ENCODE measurements at regions not wholly inside any gene's neighbourhood (a gene's known extent, or its start where the extent isn't known, plus 50 kb on each side); places are given as distances from the start of the nearest gene placed in this dataset.

DNA sequence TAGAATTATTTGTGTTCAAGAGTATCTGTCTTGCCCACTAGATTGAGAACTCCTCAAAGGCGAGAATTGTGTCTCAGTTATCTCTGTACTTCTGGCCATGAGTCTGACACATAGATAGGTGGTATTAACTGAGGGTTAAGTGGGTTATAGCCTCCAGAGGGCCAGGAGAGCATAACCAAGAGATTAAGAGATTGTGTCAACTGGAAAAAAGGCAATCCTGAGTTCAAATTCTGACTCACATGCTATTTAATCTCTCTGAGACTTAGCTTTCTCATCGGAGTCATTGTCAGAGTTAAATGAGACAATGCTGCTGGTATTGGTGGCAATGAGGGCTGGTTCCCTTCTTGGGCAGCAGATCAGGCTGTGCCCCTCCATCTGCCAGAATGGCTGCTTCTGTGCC lies 330.9 kb downstream of the TNS1 start:
- TF ChIP-seq, protein P1, sequence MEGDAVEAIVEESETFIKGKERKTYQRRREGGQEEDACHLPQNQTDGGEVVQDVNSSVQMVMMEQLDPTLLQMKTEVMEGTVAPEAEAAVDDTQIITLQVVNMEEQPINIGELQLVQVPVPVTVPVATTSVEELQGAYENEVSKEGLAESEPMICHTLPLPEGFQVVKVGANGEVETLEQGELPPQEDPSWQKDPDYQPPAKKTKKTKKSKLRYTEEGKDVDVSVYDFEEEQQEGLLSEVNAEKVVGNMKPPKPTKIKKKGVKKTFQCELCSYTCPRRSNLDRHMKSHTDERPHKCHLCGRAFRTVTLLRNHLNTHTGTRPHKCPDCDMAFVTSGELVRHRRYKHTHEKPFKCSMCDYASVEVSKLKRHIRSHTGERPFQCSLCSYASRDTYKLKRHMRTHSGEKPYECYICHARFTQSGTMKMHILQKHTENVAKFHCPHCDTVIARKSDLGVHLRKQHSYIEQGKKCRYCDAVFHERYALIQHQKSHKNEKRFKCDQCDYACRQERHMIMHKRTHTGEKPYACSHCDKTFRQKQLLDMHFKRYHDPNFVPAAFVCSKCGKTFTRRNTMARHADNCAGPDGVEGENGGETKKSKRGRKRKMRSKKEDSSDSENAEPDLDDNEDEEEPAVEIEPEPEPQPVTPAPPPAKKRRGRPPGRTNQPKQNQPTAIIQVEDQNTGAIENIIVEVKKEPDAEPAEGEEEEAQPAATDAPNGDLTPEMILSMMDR (conservative IDR thresholded peaks at IDR 0.05; ENCODE audit: low read depth, low read length): no peak

DNA sequence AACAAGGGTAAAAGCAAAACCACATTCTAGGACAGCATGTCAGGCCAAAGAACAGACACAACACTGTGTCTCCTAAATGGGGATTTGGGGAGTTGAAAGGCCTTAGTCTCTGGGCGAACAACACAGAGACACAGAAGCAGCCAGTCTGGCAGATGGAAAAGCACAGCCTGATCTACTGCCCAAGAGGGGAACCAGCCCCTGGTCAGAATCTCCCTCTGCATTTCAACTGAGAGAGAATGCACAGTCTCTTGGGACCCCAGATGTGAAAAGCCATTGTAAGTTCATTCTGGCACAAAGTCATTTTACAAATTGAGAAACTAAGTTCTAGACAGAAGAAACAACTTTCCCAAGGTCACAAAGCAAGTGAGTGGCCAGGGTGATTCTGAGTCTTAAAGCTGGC lies 331.7 kb downstream of the TNS1 start:
- no peak for DNase-seq (ENCODE audit: low read depth)
- H3K4me3 ChIP-seq (ENCODE audit: low read length): no peak overlapping the region
- TF ChIP-seq, protein P1 (conservative IDR thresholded peaks at IDR 0.05; ENCODE audit: low read depth, low read length): no peak

More for the DNA sequence above, 330.9 kb downstream of the TNS1 start:
- no peak for DNase-seq (ENCODE audit: low read depth)
- H3K4me3 ChIP-seq (ENCODE audit: low read length): no peak overlapping the region

DNA sequence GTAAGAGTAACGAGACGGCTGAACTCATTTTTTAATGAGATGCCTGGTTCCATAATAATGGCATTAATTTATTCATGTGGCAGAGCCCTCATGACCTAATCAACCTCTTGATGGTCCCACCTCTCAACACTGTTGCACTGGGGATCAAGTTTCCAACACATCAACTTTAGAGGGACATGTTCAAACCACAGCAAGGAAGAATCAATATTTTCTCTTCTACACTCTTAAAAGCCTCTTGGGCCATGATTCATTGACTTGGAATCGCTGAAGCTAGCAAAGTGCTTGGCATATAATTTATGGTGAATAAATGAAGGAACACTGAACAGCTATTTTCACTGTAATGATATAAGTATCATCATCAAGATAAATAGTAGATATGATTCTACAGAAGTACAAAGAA lies 333.0 kb downstream of the TNS1 start:
- TF ChIP-seq, protein P1 (conservative IDR thresholded peaks at IDR 0.05; ENCODE audit: low read depth, low read length): no peak
- no peak overlapping the region for H3K4me3 ChIP-seq (ENCODE audit: low read length)
- no peak for DNase-seq (ENCODE audit: low read depth)

DNA sequence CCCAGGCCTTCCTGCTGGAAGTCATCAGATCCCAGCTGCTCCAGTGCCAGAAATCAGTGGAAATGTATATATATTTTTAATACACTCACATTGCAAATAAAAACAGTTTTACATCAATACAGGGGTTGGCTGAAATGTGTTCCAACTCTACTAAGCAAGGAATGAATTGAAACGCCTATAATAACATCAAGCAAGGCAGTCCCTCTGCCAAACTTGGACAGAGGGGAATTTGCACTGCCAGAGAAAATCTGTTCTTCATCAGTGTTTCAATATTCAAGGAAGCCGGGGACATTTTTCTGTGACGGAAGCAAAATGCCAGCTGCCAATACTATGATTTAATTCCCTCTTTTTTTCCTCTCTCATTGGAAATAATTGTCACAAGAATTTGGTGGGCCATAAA lies 335.3 kb downstream of the TNS1 start:
- TF ChIP-seq, protein P1 (conservative IDR thresholded peaks at IDR 0.05; ENCODE audit: low read depth, low read length): no peak
- H3K4me3 ChIP-seq (ENCODE audit: low read length): no peak overlapping the region
- DNase-seq (ENCODE audit: low read depth): no peak

DNA sequence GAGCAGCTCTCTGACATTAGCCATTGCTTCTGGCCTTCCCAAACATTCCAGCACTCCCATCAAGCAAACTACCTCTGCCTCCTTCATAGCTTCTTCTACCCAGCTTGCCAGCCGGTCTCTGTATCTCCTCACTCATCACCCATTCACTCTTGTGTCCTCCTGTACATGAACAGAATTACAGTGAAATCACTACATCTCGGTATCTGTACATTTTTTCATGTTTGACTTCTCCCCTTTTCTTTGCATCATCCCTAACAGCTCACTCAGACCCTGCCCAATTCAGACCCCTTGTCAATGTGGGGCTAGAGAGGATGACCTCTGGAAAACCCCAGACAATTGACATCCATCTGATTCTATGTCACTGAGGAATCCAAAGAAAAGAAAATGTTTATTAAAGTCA lies 335.8 kb downstream of the TNS1 start:
- H3K4me3 ChIP-seq (ENCODE audit: low read length): no peak overlapping the region
- no peak for DNase-seq (ENCODE audit: low read depth)
- TF ChIP-seq, protein P1 (conservative IDR thresholded peaks at IDR 0.05; ENCODE audit: low read depth, low read length): no peak

DNA sequence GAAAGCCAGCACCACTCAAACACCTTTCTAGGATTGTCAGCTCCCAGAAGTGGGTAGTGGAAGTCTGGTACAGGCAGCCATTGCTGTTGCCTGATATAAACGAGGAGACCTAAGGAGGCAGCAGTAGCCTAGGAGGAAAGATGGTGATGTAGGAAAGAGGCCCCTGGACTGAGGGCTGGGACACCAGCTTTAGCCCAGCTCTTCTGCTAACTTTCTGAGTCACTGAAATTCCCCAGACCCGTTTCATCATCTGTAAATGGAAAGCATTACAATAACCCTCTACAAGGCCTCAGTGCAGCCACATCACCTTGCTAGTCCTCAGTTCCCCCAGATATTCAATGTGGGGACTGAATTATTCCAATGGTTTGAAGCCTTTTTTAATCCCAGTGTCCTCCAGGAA lies 336.5 kb downstream of the TNS1 start:
- TF ChIP-seq, protein P1 (conservative IDR thresholded peaks at IDR 0.05; ENCODE audit: low read depth, low read length): no peak
- no peak for DNase-seq (ENCODE audit: low read depth)

DNA sequence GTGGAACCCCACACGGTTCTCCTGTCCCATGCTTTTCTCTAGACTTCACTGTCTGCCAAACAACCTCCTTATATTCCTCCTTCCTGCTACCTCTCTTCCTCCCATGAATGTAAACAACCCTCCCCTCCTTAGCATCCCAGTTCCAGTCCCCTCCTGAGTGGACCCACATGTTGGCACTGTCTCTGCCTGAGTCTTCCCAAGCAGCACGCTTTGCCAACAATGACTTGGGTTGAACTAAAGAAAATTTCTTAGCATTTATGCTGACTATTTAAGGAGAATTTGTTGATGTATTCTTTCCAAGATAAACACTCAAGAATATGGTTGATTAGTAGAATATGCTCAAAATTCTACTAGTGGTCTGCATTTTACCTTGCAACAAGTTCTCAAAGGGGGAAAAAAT lies 338.0 kb downstream of the TNS1 start:
- H3K4me3 ChIP-seq (ENCODE audit: low read length): no peak overlapping the region
- DNase-seq (ENCODE audit: low read depth): no peak
- TF ChIP-seq, protein P1 (conservative IDR thresholded peaks at IDR 0.05; ENCODE audit: low read depth, low read length): no peak

More for the DNA sequence above, 336.5 kb downstream of the TNS1 start:
- no peak overlapping the region for H3K4me3 ChIP-seq (ENCODE audit: low read length)

All from retinal pigment epithelial cell (primary cell).